WTC11 (cell line): ENCODE measurements at regions not wholly inside any gene's neighbourhood (a gene's known extent, or its start where the extent isn't known, plus 50 kb on each side); places are given as distances from the start of the nearest gene placed in this dataset.

Experiments
- ATAC-seq: fragments of 200-7000 bp; cut with Tn5 transposase; 2 replicates; pipeline ENCODE4 v1.10.0; 2021; ENCODE audit warnings: mild to moderate bottlenecking, moderate library complexity
- CTCF ChIA-PET: fragments of 300-600 bp; sonication (Branson Sonifier 250); formaldehyde crosslinking; loops from one replicate; lab custom pipeline; 2021; ENCODE audit warnings: antibody characterized with exemption; lab: Charles Lee
- POLR2A ChIA-PET: fragments of 350-600 bp; sonication (Branson Sonifier 250); formaldehyde crosslinking; loops from one replicate; lab custom pipeline; 2021; ENCODE audit warnings: antibody characterized with exemption; lab: Charles Lee
- DNase-seq: peaks from one replicate; pipeline ENCODE4 v3.0.0; 2021; ENCODE audit warnings: low spot score
- H3K27ac Mint-ChIP-seq: 2 replicates; pipeline ENCODE4 v1.8.0; 2021; ENCODE audit warnings: mixed read lengths
- H3K27me3 Mint-ChIP-seq: 2 replicates; pipeline ENCODE4 v1.8.0; 2021; ENCODE audit warnings: low read depth, mild to moderate bottlenecking, moderate library complexity, mixed read lengths
- H3K36me3 Mint-ChIP-seq: 2 replicates; pipeline ENCODE4 v1.8.0; 2021; ENCODE audit warnings: mixed read lengths
- H3K4me1 Mint-ChIP-seq: 2 replicates; pipeline ENCODE4 v1.8.0; 2022; ENCODE audit warnings: mixed read lengths
- H3K4me3 Mint-ChIP-seq: 2 replicates; pipeline ENCODE4 v1.8.0; 2021; ENCODE audit warnings: mild to moderate bottlenecking, moderate library complexity, mixed read lengths
- H3K9me3 Mint-ChIP-seq: 2 replicates; pipeline ENCODE4 v1.8.0; 2021; ENCODE audit warnings: mixed read lengths
- CBFB ChIP-seq: sonication (generic); formaldehyde crosslinking; IDR thresholded peaks from 2 replicates; pipeline ENCODE4 v1.8.1; 2022; ENCODE audit warnings: mild to moderate bottlenecking, low read depth, missing genetic modification reagents
- CREB1 ChIP-seq: sonication (generic); formaldehyde crosslinking; IDR thresholded peaks from 2 replicates; pipeline ENCODE4 v1.8.0; 2023; ENCODE audit warnings: mild to moderate bottlenecking, missing genetic modification reagents
- CREM ChIP-seq: sonication (generic); formaldehyde crosslinking; IDR thresholded peaks from 2 replicates; pipeline ENCODE4 v1.8.1; 2022; ENCODE audit warnings: mild to moderate bottlenecking, missing genetic modification reagents, moderate library complexity
- ELF4 ChIP-seq: sonication (generic); formaldehyde crosslinking; IDR thresholded peaks from 2 replicates; pipeline ENCODE4 v1.8.1; 2022; ENCODE audit warnings: low read depth, mild to moderate bottlenecking, moderate library complexity, missing genetic modification reagents
- ESRRA ChIP-seq: sonication (generic); formaldehyde crosslinking; IDR thresholded peaks from 2 replicates; pipeline ENCODE4 v1.8.1; 2022; ENCODE audit warnings: mild to moderate bottlenecking, missing genetic modification reagents, borderline replicate concordance
- FOXP1 ChIP-seq: sonication (generic); formaldehyde crosslinking; IDR thresholded peaks from 2 replicates; pipeline ENCODE4 v1.8.0; 2022; ENCODE audit warnings: missing genetic modification reagents, mild to moderate bottlenecking, moderate library complexity, borderline replicate concordance
- MYBL2 ChIP-seq: sonication (generic); formaldehyde crosslinking; IDR thresholded peaks from 2 replicates; pipeline ENCODE4 v1.8.1; 2023; ENCODE audit warnings: mild to moderate bottlenecking, moderate library complexity, missing genetic modification reagents
- NR3C1 ChIP-seq: sonication (generic); formaldehyde crosslinking; conservative IDR thresholded peaks from 2 replicates; pipeline ENCODE4 v1.8.1; 2023; ENCODE audit warnings: low read depth, mild to moderate bottlenecking, missing genetic modification reagents
- PRRX2 ChIP-seq: fragments of 250-450 bp; sonication (Bioruptor Pico); IDR thresholded peaks from 2 replicates; pipeline ENCODE4 v1.8.0; 2021; ENCODE audit warnings: mild to moderate bottlenecking
- SOX15 ChIP-seq: fragments of 250-450 bp; sonication (Bioruptor Pico); IDR thresholded peaks from 2 replicates; pipeline ENCODE4 v1.9.0; 2021; ENCODE audit warnings: mild to moderate bottlenecking
- TP53 ChIP-seq: sonication (generic); formaldehyde crosslinking; IDR thresholded peaks from 2 replicates; pipeline ENCODE4 v1.8.1; 2023; ENCODE audit warnings: mild to moderate bottlenecking, missing genetic modification reagents
- ZNF121 ChIP-seq: sonication (generic); formaldehyde crosslinking; IDR thresholded peaks from 2 replicates; pipeline ENCODE4 v1.8.0; 2023; ENCODE audit warnings: missing genetic modification reagents
- ZNF396 ChIP-seq: fragments of 250-450 bp; sonication (Bioruptor Pico); IDR thresholded peaks from 2 replicates; pipeline ENCODE4 v1.8.0; 2021; ENCODE audit warnings: mild to moderate bottlenecking, moderate library complexity, borderline replicate concordance
- ZNF423 ChIP-seq: fragments of 250-450 bp; sonication (Bioruptor Pico); IDR thresholded peaks from 2 replicates; pipeline ENCODE4 v2.1.2; 2022; ENCODE audit warnings: mild to moderate bottlenecking, moderate library complexity
- TF ChIP-seq, protein P1 (sequence below): sonication (generic); formaldehyde crosslinking; IDR thresholded peaks from 2 replicates; pipeline ENCODE4 v1.8.1; 2022; ENCODE audit warnings: missing genetic modification reagents, borderline replicate concordance
- TF ChIP-seq, protein P2 (sequence below): sonication (generic); formaldehyde crosslinking; IDR thresholded peaks from 2 replicates; pipeline ENCODE4 v1.8.1; 2022; ENCODE audit warnings: low read depth, mild to moderate bottlenecking, moderate library complexity, missing genetic modification reagents, borderline replicate concordance
- TF ChIP-seq, protein P3 (sequence below): sonication (generic); formaldehyde crosslinking; IDR thresholded peaks from 2 replicates; pipeline ENCODE4 v1.8.0; 2022; ENCODE audit warnings: mild to moderate bottlenecking, missing genetic modification reagents
- TF ChIP-seq, protein P4 (sequence below): sonication (generic); formaldehyde crosslinking; IDR thresholded peaks from 2 replicates; pipeline ENCODE4 v1.8.0; 2022; ENCODE audit warnings: mild to moderate bottlenecking, missing genetic modification reagents
- TF ChIP-seq, protein P5 (sequence below): sonication (generic); formaldehyde crosslinking; conservative IDR thresholded peaks from 2 replicates; pipeline ENCODE4 v1.8.1; 2023; ENCODE audit warnings: mild to moderate bottlenecking, low read depth, missing genetic modification reagents, moderate library complexity
- TF ChIP-seq, protein P6 (sequence below): fragments of 250-450 bp; sonication (Bioruptor Pico); IDR thresholded peaks from 2 replicates; pipeline ENCODE4 v2.1.2; 2022; ENCODE audit warnings: mild to moderate bottlenecking, moderate library complexity
- TF ChIP-seq, protein P7 (sequence below): sonication (generic); formaldehyde crosslinking; IDR thresholded peaks from 2 replicates; pipeline ENCODE4 v1.8.1; 2022; ENCODE audit warnings: mild to moderate bottlenecking, moderate library complexity, missing genetic modification reagents
- TF ChIP-seq, protein P8 (sequence below): sonication (generic); formaldehyde crosslinking; conservative IDR thresholded peaks from 2 replicates; pipeline ENCODE4 v1.8.1; 2022; ENCODE audit warnings: mild to moderate bottlenecking, missing genetic modification reagents

DNA sequence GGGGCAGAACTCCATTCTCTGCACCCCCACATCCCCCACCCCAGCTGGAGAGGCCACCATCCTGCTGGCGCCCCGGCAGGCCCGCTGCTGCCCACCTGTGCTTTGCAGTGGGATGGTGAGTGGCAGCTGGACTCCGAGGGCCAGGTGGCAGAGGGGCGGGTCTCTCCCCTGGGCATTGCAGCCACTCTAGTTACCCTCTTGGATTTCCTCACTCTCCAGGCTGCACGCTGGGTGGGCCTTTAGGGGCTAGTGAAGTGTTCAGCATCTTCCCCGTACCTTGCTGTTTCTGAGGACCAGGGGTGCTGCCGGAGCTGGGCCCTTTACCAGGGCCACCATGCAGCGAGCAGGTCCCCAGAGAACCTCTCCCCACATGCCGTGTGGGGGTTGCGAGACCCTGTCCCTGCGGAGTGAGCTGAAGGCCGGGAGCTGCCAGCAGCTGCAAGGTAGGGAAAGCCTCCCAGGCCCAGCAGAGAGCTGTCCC, 88.4 kb upstream of the SH3PXD2B start (continued):
- TF ChIP-seq ZNF423 (CRISPR knock-in tag) (no peak), PRRX2 (CRISPR knock-in tag) (no peak)
- TF ChIP-seq, protein P1, sequence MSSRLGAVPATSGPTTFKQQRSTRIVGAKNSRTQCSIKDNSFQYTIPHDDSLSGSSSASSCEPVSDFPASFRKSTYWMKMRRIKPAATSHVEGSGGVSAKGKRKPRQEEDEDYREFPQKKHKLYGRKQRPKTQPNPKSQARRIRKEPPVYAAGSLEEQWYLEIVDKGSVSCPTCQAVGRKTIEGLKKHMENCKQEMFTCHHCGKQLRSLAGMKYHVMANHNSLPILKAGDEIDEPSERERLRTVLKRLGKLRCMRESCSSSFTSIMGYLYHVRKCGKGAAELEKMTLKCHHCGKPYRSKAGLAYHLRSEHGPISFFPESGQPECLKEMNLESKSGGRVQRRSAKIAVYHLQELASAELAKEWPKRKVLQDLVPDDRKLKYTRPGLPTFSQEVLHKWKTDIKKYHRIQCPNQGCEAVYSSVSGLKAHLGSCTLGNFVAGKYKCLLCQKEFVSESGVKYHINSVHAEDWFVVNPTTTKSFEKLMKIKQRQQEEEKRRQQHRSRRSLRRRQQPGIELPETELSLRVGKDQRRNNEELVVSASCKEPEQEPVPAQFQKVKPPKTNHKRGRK = no peak
- TF ChIP-seq, protein P2, sequence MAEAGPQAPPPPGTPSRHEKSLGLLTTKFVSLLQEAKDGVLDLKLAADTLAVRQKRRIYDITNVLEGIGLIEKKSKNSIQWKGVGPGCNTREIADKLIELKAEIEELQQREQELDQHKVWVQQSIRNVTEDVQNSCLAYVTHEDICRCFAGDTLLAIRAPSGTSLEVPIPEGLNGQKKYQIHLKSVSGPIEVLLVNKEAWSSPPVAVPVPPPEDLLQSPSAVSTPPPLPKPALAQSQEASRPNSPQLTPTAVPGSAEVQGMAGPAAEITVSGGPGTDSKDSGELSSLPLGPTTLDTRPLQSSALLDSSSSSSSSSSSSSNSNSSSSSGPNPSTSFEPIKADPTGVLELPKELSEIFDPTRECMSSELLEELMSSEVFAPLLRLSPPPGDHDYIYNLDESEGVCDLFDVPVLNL = no peak

DNA sequence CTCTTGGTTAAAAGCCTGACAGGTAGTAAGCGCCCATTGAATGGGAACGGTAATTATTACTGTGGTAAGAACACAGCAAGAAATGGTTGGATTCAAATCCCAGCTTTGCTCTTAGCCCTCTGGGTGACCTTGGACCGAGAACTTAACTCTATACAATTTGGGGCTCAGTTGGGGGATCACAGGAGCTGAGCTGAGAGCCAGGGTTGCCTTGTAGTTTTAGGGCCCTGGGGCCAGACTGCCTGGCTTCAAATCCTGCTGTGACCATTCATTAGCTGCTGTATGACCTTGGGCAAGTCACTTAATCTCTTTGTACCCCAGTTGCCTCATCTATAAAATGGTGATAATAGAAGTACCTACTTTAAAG, 87.4 kb upstream of the SH3PXD2B start:
- POLR2A ChIA-PET = interaction anchor here (0.5 kb wide), 1 partner anchor 35 kb away, joined by 3 read pairs; no protein-coding TSS in a partner anchor
- Mint-ChIP-seq H3K4me1 (peaks cover 13% of the 10 kb centered on the region), H3K9me3 (peaks cover 7% of the 10 kb centered on the region), H3K4me3 (no peak overlapping the region), H3K36me3 (peaks cover 4% of the 10 kb centered on the region; the same call in 1 of the 2 replicates), H3K27ac (no peak overlapping the region), H3K27me3 (peaks cover 12% of the 10 kb centered on the region)
- no peak for TF ChIP-seq CBFB (CRISPR knock-in tag)
- TF ChIP-seq, protein P3, sequence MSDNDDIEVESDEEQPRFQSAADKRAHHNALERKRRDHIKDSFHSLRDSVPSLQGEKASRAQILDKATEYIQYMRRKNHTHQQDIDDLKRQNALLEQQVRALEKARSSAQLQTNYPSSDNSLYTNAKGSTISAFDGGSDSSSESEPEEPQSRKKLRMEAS = no peak
- no peak for TF ChIP-seq FOXP1
- TF ChIP-seq ESRRA = no peak
- no peak for TF ChIP-seq ZNF121 (CRISPR knock-in tag)
- TF ChIP-seq TP53 = no peak
- TF ChIP-seq ZNF396 = no peak
- TF ChIP-seq, protein P4, sequence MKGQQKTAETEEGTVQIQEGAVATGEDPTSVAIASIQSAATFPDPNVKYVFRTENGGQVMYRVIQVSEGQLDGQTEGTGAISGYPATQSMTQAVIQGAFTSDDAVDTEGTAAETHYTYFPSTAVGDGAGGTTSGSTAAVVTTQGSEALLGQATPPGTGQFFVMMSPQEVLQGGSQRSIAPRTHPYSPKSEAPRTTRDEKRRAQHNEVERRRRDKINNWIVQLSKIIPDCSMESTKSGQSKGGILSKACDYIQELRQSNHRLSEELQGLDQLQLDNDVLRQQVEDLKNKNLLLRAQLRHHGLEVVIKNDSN (CRISPR knock-in tag) = no peak
- no peak for TF ChIP-seq CREB1
- no peak for TF ChIP-seq ELF4 (CRISPR knock-in tag)
- TF ChIP-seq, protein P5, sequence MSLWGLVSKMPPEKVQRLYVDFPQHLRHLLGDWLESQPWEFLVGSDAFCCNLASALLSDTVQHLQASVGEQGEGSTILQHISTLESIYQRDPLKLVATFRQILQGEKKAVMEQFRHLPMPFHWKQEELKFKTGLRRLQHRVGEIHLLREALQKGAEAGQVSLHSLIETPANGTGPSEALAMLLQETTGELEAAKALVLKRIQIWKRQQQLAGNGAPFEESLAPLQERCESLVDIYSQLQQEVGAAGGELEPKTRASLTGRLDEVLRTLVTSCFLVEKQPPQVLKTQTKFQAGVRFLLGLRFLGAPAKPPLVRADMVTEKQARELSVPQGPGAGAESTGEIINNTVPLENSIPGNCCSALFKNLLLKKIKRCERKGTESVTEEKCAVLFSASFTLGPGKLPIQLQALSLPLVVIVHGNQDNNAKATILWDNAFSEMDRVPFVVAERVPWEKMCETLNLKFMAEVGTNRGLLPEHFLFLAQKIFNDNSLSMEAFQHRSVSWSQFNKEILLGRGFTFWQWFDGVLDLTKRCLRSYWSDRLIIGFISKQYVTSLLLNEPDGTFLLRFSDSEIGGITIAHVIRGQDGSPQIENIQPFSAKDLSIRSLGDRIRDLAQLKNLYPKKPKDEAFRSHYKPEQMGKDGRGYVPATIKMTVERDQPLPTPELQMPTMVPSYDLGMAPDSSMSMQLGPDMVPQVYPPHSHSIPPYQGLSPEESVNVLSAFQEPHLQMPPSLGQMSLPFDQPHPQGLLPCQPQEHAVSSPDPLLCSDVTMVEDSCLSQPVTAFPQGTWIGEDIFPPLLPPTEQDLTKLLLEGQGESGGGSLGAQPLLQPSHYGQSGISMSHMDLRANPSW (CRISPR knock-in tag) = no peak
- TF ChIP-seq, protein P6, sequence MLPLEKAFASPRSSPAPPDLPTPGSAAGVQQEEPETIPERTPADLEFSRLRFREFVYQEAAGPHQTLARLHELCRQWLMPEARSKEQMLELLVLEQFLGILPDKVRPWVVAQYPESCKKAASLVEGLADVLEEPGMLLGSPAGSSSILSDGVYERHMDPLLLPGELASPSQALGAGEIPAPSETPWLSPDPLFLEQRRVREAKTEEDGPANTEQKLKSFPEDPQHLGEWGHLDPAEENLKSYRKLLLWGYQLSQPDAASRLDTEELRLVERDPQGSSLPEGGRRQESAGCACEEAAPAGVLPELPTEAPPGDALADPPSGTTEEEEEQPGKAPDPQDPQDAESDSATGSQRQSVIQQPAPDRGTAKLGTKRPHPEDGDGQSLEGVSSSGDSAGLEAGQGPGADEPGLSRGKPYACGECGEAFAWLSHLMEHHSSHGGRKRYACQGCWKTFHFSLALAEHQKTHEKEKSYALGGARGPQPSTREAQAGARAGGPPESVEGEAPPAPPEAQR (CRISPR knock-in tag) = no peak
- no peak for TF ChIP-seq SOX15 (CRISPR knock-in tag)
- TF ChIP-seq NR3C1 (CRISPR knock-in tag) = no peak
- TF ChIP-seq MYBL2 (CRISPR knock-in tag) = no peak
- no peak for TF ChIP-seq CREM
- TF ChIP-seq, protein P7, sequence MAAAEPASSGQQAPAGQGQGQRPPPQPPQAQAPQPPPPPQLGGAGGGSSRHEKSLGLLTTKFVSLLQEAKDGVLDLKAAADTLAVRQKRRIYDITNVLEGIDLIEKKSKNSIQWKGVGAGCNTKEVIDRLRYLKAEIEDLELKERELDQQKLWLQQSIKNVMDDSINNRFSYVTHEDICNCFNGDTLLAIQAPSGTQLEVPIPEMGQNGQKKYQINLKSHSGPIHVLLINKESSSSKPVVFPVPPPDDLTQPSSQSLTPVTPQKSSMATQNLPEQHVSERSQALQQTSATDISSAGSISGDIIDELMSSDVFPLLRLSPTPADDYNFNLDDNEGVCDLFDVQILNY (CRISPR knock-in tag) = no peak
- TF ChIP-seq, protein P8, sequence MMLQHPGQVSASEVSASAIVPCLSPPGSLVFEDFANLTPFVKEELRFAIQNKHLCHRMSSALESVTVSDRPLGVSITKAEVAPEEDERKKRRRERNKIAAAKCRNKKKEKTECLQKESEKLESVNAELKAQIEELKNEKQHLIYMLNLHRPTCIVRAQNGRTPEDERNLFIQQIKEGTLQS (CRISPR knock-in tag) = no peak
- ATAC-seq = no peak
- DNase-seq = no peak
- CTCF ChIA-PET = interaction anchor here (0.6 to 1.6 kb wide), 5 partner anchors 62 to 165 kb away, joined by 3 to 5 read pairs (median 4); no protein-coding TSS in a partner anchor
